SK-N-SH (cell line): ENCODE measurements at regions not wholly inside any gene's neighbourhood (a gene's known extent, or its start where the extent isn't known, plus 50 kb on each side); places are given as distances from the start of the nearest gene placed in this dataset.

Source experiments
- CTCF ChIP-seq: fragments of 200-600 bp; sonication (generic); IDR thresholded peaks from 2 replicates; pipeline ENCODE4 v1.6.1; 2017; ENCODE audit warnings: antibody characterized with exemption, mild to moderate bottlenecking, moderate library complexity
- EZH2phosphoT487 ChIP-seq: fragments of 200-600 bp; sonication (generic); IDR thresholded peaks from 2 replicates; pipeline ENCODE4 v1.6.1; 2017; ENCODE audit warnings: low read depth, mixed run types, mild to moderate bottlenecking, antibody characterized with exemption, moderate library complexity, borderline replicate concordance
- IRF3 ChIP-seq: fragments of 150-350 bp; IDR thresholded peaks from 2 replicates; pipeline ENCODE4 v1.6.1; 2016; ENCODE audit warnings: mild to moderate bottlenecking, low read depth, low read length
- YY1 ChIP-seq: IDR thresholded peaks from 2 replicates; pipeline ENCODE4 v1.4.0; 2012; ENCODE audit warnings: low read depth, mild to moderate bottlenecking

GRCh38 chr5:12854386-12854785 is 950.1 kb upstream of the CTNND2 start:
- no peak for TF ChIP-seq CTCF
- no peak for TF ChIP-seq IRF3
- TF ChIP-seq EZH2phosphoT487, result no peak
- TF ChIP-seq YY1, result no peak
